ENCODE measurements at regions not wholly inside any gene's neighbourhood (a gene's known extent, or its start where the extent isn't known, plus 50 kb on each side); places are given as distances from the start of the nearest gene placed in this dataset.
A peak's percentile ranks its signal among the peaks of the same experiment; 100 is the strongest.

- no peak overlapping the region for H3K4me3 ChIP-seq (ENCODE audit: low read depth, low read length)
- TF ChIP-seq CTCF (IDR thresholded peaks at IDR 0.05; ENCODE audit: insufficient read depth, low read depth, low read length) = no peak
- DNase-seq (ENCODE audit: low read depth) = no peak
These were observed 208.3 kb downstream of the MYRFL start for GRCh38 chr12:70033310-70033709.

- DNase-seq (ENCODE audit: low read depth) = peak; percentile 20
- TF ChIP-seq CTCF (IDR thresholded peaks at IDR 0.05; ENCODE audit: insufficient read depth, low read depth, low read length) = no peak
- H3K4me3 ChIP-seq (ENCODE audit: low read depth, low read length) = no peak overlapping the region
These were observed 203.1 kb upstream of the CNOT2 start for GRCh38 chr12:70040141-70040540.

- no peak for TF ChIP-seq CTCF (IDR thresholded peaks at IDR 0.05; ENCODE audit: insufficient read depth, low read depth, low read length)
- H3K4me3 ChIP-seq (ENCODE audit: low read depth, low read length) = no peak overlapping the region
- DNase-seq (ENCODE audit: low read depth) = no peak
These were observed 200.6 kb upstream of the CNOT2 start for GRCh38 chr12:70042675-70043074.

GRCh38 chr12:70043490-70044138 is 199.6 kb upstream of the CNOT2 start:
- DNase-seq (ENCODE audit: low read depth) = no peak
- TF ChIP-seq CTCF (IDR thresholded peaks at IDR 0.05; ENCODE audit: insufficient read depth, low read depth, low read length) = no peak
- no peak overlapping the region for H3K4me3 ChIP-seq (ENCODE audit: low read depth, low read length)

- no peak for DNase-seq (ENCODE audit: low read depth)
These were observed 199.1 kb upstream of the CNOT2 start for GRCh38 chr12:70044167-70044566.

GRCh38 chr12:70045036-70045435 is 198.2 kb upstream of the CNOT2 start:
- H3K4me3 ChIP-seq (ENCODE audit: low read depth, low read length) = no peak overlapping the region
- TF ChIP-seq CTCF (IDR thresholded peaks at IDR 0.05; ENCODE audit: insufficient read depth, low read depth, low read length) = no peak
- peak; percentile 1 for DNase-seq (ENCODE audit: low read depth)

More at GRCh38 chr12:70044167-70044566, 199.1 kb upstream of the CNOT2 start:
- no peak overlapping the region for H3K4me3 ChIP-seq (ENCODE audit: low read depth, low read length)
- no peak for TF ChIP-seq CTCF (IDR thresholded peaks at IDR 0.05; ENCODE audit: insufficient read depth, low read depth, low read length)

GRCh38 chr12:70045514-70045913 is 197.7 kb upstream of the CNOT2 start:
- no peak for TF ChIP-seq CTCF (IDR thresholded peaks at IDR 0.05; ENCODE audit: insufficient read depth, low read depth, low read length)
- no peak for DNase-seq (ENCODE audit: low read depth)
- no peak overlapping the region for H3K4me3 ChIP-seq (ENCODE audit: low read depth, low read length)
